Thyroid gland (tissue), 4 donors: ENCODE measurements at regions not wholly inside any gene's neighbourhood (a gene's known extent, or its start where the extent isn't known, plus 50 kb on each side); places are given as distances from the start of the nearest gene placed in this dataset.

Source experiments
- CTCF ChIP-seq, 6 experiments: fragments of 200-600 bp in 3 of 6; fragments of 450-650 bp in 3 of 6; sonication (generic) in 3 of 6; IDR thresholded peaks; one replicate each; pipeline ENCODE4 v1.5.1; 2016 to 2019; ENCODE audit warnings: antibody characterized with exemption in 6 of 6, mild to moderate bottlenecking in 2 of 6, inconsistent platforms in 1 of 6, moderate library complexity in 1 of 6
- POLR2A ChIP-seq, 2 donors: fragments of 450-650 bp; IDR thresholded peaks; one replicate each; pipeline ENCODE4 v1.6.1; 2017; ENCODE audit warnings: antibody characterized with exemption in 2 of 2, mild to moderate bottlenecking in 2 of 2, moderate library complexity in 1 of 2

- TF ChIP-seq CTCF (IDR thresholded peaks at IDR 0.05) (no peak), POLR2A (IDR thresholded peaks at IDR 0.05) (no peak)
Measured at GRCh38 chr11:122342089-122342744, 226.2 kb upstream of the BLID start.
